PC-3 (cell line): ENCODE measurements at regions not wholly inside any gene's neighbourhood (a gene's known extent, or its start where the extent isn't known, plus 50 kb on each side); places are given as distances from the start of the nearest gene placed in this dataset.

ENCODE experiments used
- EZH2 ChIP-seq: fragments of 300-600 bp; sonication (generic); IDR thresholded peaks from one replicate; pipeline ENCODE4 v1.6.1; 2017; ENCODE audit warnings: antibody characterized with exemption, mild to moderate bottlenecking, low read length; ENCODE audit not compliant: unreplicated experiment
- EZH2phosphoT487 ChIP-seq: fragments of 300-600 bp; sonication (generic); IDR thresholded peaks from 2 replicates; pipeline ENCODE4 v1.6.1; 2018; ENCODE audit warnings: mild to moderate bottlenecking, antibody characterized with exemption, low read length, borderline replicate concordance
- TF ChIP-seq, protein P1 (sequence below): fragments of 300-600 bp; sonication (generic); conservative IDR thresholded peaks from 2 replicates; pipeline ENCODE4 v1.5.1; 2017; ENCODE audit warnings: antibody characterized with exemption, low read depth, mild to moderate bottlenecking, low read length

DNA sequence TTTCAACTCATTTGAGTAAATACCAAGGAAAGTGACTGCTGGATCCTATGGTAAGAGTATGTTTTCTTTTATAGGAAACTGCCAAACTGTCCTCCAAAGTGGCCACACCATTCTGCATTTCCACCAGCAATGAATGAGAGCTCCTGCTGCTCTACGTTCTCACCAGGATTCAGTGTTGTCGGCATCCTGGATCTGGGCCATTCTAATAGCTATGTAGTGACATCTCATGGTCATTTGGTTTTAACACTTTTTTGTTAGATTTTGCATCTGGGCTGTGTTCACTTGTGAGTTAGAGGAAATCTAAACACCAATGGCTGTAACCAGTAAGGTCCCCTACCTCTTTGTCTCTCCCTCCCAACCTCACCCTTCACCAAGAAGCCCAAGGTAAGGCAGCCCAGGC lies 115.9 kb downstream of the ATPSCKMT start:
- TF ChIP-seq, protein P1, sequence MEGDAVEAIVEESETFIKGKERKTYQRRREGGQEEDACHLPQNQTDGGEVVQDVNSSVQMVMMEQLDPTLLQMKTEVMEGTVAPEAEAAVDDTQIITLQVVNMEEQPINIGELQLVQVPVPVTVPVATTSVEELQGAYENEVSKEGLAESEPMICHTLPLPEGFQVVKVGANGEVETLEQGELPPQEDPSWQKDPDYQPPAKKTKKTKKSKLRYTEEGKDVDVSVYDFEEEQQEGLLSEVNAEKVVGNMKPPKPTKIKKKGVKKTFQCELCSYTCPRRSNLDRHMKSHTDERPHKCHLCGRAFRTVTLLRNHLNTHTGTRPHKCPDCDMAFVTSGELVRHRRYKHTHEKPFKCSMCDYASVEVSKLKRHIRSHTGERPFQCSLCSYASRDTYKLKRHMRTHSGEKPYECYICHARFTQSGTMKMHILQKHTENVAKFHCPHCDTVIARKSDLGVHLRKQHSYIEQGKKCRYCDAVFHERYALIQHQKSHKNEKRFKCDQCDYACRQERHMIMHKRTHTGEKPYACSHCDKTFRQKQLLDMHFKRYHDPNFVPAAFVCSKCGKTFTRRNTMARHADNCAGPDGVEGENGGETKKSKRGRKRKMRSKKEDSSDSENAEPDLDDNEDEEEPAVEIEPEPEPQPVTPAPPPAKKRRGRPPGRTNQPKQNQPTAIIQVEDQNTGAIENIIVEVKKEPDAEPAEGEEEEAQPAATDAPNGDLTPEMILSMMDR, result peak; percentile 56
- TF ChIP-seq EZH2, result no peak
- TF ChIP-seq EZH2phosphoT487, result no peak
